ENCODE measurements at regions not wholly inside any gene's neighbourhood (a gene's known extent, or its start where the extent isn't known, plus 50 kb on each side); places are given as distances from the start of the nearest gene placed in this dataset.
"Not testable (repeated sequence)": the region's sequence is repeated elsewhere in the genome, so short reads cannot be mapped to it uniquely, and the experiment has no call there.

- H3K4me3 ChIP-seq (ENCODE audit: low read length in 3 of 3); H3K4me1 ChIP-seq (ENCODE audit: control insufficient read depth in 2 of 3, insufficient read depth in 2 of 3, low read depth in 1 of 3, low read length in 3 of 3); intact Hi-C loops (cut with DNase I); H3K27me3 ChIP-seq (ENCODE audit: control insufficient read depth, insufficient read depth, low read length); FAIRE-seq; H3K9me3 ChIP-seq (ENCODE audit: control insufficient read depth in 2 of 3, insufficient read depth in 1 of 3, low read length in 3 of 3); DNase-seq; H3K27ac ChIP-seq (ENCODE audit: low read depth in 2 of 2, low read length in 2 of 2); H3K36me3 ChIP-seq (ENCODE audit: control insufficient read depth in 2 of 3, insufficient read depth in 3 of 3, low read length in 3 of 3); H3K9ac ChIP-seq (ENCODE audit: low read length in 3 of 3): not testable (repeated sequence)
Observed at GRCh38 chr1:146284760-146285159, 55.9 kb upstream of the NOTCH2NLA start.

- FAIRE-seq; H3K4me3 ChIP-seq (ENCODE audit: low read length in 3 of 3); H3K4me1 ChIP-seq (ENCODE audit: control insufficient read depth in 2 of 3, insufficient read depth in 2 of 3, low read depth in 1 of 3, low read length in 3 of 3); H3K9me3 ChIP-seq (ENCODE audit: control insufficient read depth in 2 of 3, insufficient read depth in 1 of 3, low read length in 3 of 3); H3K9ac ChIP-seq (ENCODE audit: low read length in 3 of 3); intact Hi-C loops (cut with DNase I); H3K27ac ChIP-seq (ENCODE audit: low read depth in 2 of 2, low read length in 2 of 2); H3K27me3 ChIP-seq (ENCODE audit: control insufficient read depth, insufficient read depth, low read length); H3K36me3 ChIP-seq (ENCODE audit: control insufficient read depth in 2 of 3, insufficient read depth in 3 of 3, low read length in 3 of 3); DNase-seq: not testable (repeated sequence)
Observed at GRCh38 chr1:146283527-146283880, 54.7 kb upstream of the NOTCH2NLA start.

GRCh38 chr1:146282807-146283526, 54.1 kb upstream of the NOTCH2NLA start:
- H3K36me3 ChIP-seq (ENCODE audit: control insufficient read depth in 2 of 3, insufficient read depth in 3 of 3, low read length in 3 of 3); FAIRE-seq; H3K27ac ChIP-seq (ENCODE audit: low read depth in 2 of 2, low read length in 2 of 2); H3K27me3 ChIP-seq (ENCODE audit: control insufficient read depth, insufficient read depth, low read length); H3K9ac ChIP-seq (ENCODE audit: low read length in 3 of 3); intact Hi-C loops (cut with DNase I); H3K9me3 ChIP-seq (ENCODE audit: control insufficient read depth in 2 of 3, insufficient read depth in 1 of 3, low read length in 3 of 3); DNase-seq; H3K4me3 ChIP-seq (ENCODE audit: low read length in 3 of 3); H3K4me1 ChIP-seq (ENCODE audit: control insufficient read depth in 2 of 3, insufficient read depth in 2 of 3, low read depth in 1 of 3, low read length in 3 of 3): not testable (repeated sequence)

GRCh38 chr1:146281522-146281921, 52.7 kb upstream of the NOTCH2NLA start:
- not testable (repeated sequence) for H3K9ac ChIP-seq (ENCODE audit: low read length in 3 of 3)

GRCh38 chr1:146278758-146279157, 49.9 kb upstream of the NOTCH2NLA start:
- intact Hi-C loops (cut with DNase I); H3K9ac ChIP-seq (ENCODE audit: low read length in 3 of 3); H3K27ac ChIP-seq (ENCODE audit: low read depth in 2 of 2, low read length in 2 of 2); H3K27me3 ChIP-seq (ENCODE audit: control insufficient read depth, insufficient read depth, low read length); H3K36me3 ChIP-seq (ENCODE audit: control insufficient read depth in 2 of 3, insufficient read depth in 3 of 3, low read length in 3 of 3); H3K4me1 ChIP-seq (ENCODE audit: control insufficient read depth in 2 of 3, insufficient read depth in 2 of 3, low read depth in 1 of 3, low read length in 3 of 3); DNase-seq; H3K9me3 ChIP-seq (ENCODE audit: control insufficient read depth in 2 of 3, insufficient read depth in 1 of 3, low read length in 3 of 3); FAIRE-seq; H3K4me3 ChIP-seq (ENCODE audit: low read length in 3 of 3): not testable (repeated sequence)

More at GRCh38 chr1:146281522-146281921, 52.7 kb upstream of the NOTCH2NLA start:
- FAIRE-seq; H3K9me3 ChIP-seq (ENCODE audit: control insufficient read depth in 2 of 3, insufficient read depth in 1 of 3, low read length in 3 of 3); H3K27ac ChIP-seq (ENCODE audit: low read depth in 2 of 2, low read length in 2 of 2); H3K36me3 ChIP-seq (ENCODE audit: control insufficient read depth in 2 of 3, insufficient read depth in 3 of 3, low read length in 3 of 3); H3K27me3 ChIP-seq (ENCODE audit: control insufficient read depth, insufficient read depth, low read length); H3K4me1 ChIP-seq (ENCODE audit: control insufficient read depth in 2 of 3, insufficient read depth in 2 of 3, low read depth in 1 of 3, low read length in 3 of 3); DNase-seq; H3K4me3 ChIP-seq (ENCODE audit: low read length in 3 of 3); intact Hi-C loops (cut with DNase I): not testable (repeated sequence)
